ENCODE measurements at regions not wholly inside any gene's neighbourhood (a gene's known extent, or its start where the extent isn't known, plus 50 kb on each side); places are given as distances from the start of the nearest gene placed in this dataset.

GRCh38 chr5:114243972-114244317, 117.9 kb upstream of the KCNN2 start:
- TF ChIP-seq, protein P1, sequence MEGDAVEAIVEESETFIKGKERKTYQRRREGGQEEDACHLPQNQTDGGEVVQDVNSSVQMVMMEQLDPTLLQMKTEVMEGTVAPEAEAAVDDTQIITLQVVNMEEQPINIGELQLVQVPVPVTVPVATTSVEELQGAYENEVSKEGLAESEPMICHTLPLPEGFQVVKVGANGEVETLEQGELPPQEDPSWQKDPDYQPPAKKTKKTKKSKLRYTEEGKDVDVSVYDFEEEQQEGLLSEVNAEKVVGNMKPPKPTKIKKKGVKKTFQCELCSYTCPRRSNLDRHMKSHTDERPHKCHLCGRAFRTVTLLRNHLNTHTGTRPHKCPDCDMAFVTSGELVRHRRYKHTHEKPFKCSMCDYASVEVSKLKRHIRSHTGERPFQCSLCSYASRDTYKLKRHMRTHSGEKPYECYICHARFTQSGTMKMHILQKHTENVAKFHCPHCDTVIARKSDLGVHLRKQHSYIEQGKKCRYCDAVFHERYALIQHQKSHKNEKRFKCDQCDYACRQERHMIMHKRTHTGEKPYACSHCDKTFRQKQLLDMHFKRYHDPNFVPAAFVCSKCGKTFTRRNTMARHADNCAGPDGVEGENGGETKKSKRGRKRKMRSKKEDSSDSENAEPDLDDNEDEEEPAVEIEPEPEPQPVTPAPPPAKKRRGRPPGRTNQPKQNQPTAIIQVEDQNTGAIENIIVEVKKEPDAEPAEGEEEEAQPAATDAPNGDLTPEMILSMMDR (IDR thresholded peaks at IDR 0.05): no peak
- TF ChIP-seq POLR2AphosphoS5 (IDR thresholded peaks at IDR 0.05) (no peak), POLR2A (IDR thresholded peaks at IDR 0.05) (no peak)

Measured in breast epithelium (tissue), 3 donors.